NCI-H748 treated with DMSO at 0.1 percent for 48 hours (cell line): ENCODE measurements at regions not wholly inside any gene's neighbourhood (a gene's known extent, or its start where the extent isn't known, plus 50 kb on each side); places are given as distances from the start of the nearest gene placed in this dataset.
"Not testable (repeated sequence)": the region's sequence is repeated elsewhere in the genome, so short reads cannot be mapped to it uniquely, and the experiment has no call there.

ENCODE experiments used
- DNase-seq: peaks from one replicate; lab custom pipeline; 2025; lab: John Stamatoyannopoulos, UW

DNA sequence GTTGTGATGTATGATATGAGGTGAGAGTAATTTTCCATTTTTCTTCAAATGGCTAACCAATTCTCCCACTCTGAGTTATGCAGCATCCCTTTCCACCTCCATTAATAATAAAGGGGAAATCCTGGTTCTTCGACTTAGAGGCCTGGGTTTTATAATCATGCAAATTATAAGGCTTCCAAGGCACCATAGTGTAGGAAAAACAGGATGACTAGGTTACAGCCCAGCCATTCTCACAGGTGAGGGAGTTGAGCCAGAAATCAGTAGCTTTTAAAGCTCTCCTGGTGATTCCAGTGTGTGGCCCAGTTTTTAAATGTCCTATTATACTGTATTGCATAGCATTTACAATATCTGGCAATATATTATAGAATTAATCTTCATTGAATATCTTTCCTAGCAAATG, 203.1 kb downstream of the ARHGEF9 start:
- DNase-seq = no peak

DNA sequence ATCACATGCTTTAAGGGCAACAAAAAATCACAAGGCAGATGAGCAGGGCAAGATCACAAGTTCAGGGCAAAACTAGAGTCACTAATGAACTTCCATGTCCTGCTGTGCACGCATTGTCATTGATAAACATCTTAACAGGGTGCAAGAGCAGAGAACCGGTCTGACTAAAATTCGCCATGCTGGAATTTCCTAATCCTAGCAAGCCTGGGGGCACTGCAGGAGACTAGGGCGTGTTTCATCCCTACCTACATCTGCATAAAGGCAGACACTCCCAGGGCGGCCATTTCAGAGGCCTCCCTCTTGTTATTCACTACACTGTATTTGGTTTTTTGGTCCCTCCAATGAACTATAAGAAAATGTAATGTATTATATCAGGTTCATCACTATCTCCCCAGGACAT, 203.6 kb downstream of the ARHGEF9 start:
- DNase-seq = no peak

DNA sequence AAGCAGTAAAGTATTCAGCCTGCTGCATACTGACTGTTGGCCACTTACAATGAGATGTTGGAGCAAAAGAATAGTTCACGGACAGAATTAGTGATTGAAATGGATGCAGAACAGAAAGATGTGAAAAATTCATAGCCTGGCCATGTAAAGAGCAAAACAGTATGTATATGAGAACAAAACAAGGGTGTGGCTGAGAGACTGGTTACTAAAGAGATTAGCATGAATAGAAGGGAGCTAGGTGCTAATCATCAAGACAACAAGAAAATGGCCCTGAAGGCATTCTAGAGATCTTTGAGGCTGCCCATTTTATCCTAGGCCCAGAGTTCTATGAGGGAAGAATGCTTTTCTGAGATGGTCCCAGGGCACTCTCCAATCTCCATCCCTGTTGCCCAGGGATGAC, 208.5 kb downstream of the ARHGEF9 start:
- DNase-seq = no peak

DNA sequence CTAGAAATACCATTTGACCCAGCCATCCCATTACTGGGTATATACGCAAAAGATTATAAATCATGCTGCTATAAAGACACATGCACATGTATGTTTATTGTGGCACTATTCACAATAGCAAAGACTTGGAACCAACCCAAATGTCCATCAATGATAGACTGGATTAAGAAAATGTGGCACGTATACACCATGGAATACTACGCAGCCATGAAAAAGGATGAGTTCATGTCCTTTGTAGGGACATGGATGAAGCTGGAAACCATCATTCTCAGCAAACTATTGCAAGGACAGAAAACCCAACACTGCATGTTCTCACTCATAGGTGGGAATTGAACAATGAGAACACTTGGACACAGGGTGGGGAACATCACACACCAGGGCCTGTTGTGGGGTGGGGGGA, 209.3 kb downstream of the ARHGEF9 start:
- DNase-seq = not testable (repeated sequence)

DNA sequence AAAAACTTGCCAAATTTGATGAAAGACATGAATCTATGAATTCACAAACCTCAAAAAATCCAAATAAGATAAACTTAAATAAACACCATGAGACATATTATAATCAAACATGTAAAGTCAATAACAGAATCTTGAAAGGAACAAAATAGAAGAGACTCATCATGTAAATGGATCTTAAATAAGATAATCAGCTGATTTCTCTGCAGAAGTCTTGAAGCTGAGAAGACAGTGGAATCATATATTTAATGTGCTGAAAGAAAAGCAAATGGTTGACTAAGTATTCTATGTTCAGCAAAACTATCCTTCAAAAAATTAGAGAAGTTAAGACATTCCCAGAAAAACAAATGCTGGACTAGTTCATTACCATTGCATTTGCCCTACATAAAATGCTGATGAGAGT, 215.7 kb upstream of the SPIN4 start:
- DNase-seq = no peak

DNA sequence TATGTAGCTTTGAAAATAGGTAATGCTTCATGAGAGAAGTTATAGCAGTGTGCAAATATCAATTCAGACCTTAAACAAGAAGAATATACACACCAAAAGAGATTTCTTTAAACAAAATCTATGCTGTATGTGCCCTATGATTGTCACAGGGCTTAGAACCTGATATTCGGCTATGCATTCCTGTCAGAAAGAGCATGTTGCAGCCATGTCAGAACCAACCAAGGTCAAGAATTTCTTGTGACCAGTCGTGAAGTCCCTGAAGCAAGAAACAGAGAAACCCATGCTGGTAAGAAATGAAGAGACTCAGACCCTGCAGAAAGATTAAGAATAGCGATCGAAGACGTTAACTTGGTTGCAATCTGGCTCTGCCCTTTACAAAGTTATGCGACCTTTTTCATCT, 210.3 kb upstream of the SPIN4 start:
- no peak for DNase-seq

DNA sequence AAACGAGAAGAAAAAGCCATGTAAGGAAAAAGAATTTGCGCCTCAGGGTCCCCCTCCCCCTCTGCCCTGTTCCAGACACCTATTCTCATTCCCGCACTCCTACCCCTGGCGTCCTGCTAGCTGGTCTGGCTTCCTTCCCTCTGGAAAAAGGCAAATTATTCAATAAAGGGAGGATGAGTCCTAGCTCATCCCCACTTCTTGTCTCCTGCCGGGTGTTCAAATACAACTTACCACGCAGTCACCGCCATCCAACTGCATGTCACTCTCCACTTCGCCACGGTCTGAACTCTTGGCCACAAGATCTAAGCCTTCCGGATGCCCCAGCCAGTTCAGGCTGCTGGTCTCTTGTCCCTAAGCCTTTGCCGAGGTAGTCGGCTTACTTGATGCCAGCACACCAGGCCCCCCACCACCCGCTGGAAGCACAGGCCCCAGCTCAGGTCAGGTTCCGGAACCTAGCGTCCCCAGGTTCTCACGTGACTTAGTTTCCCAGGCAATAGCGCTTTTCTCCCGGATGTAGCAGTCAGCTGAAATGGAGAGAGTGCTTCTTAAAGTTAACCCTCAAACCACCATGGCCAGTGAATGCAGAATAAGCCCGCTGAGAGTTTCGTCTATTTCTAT, 209.6 kb upstream of the SPIN4 start:
- peak; percentile 32 for DNase-seq

DNA sequence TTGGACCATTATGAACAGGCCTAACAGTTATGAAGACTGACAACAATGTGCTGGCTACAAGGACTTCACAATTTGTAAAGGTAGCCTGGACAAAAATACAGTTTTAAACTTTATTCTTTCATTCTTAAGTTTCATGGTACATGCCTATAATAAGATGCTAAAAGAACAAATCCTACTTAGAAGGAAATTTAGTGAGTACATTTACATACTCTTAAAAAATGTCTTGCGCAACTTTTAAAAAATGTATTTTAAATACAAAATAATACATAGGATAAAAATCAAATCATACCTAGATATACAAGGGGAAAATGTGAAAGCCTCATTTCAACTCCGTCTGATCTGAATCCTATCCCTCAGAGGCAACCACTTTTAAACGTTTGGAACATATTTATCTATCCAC, 200.7 kb upstream of the SPIN4 start:
- no peak for DNase-seq

DNA sequence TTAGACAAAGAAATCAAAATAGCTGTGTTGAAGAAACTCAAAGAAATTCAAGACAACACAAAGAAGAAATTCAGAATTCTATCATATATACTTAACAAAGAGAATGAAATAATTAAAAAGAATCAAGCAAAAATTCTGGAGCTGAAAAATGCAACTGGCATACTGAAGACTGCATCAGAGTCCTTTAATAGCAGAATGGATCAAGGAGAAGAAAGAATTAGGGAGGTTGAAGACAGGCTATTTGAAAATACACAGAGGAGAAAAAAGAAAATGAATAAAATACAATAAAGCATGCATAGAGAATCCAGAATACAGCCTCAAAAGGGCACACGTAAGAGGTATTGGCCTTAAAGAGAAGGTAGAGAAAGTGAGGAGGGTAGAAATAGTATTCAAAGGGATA, 179.5 kb upstream of the SPIN4 start:
- DNase-seq = no peak

DNA sequence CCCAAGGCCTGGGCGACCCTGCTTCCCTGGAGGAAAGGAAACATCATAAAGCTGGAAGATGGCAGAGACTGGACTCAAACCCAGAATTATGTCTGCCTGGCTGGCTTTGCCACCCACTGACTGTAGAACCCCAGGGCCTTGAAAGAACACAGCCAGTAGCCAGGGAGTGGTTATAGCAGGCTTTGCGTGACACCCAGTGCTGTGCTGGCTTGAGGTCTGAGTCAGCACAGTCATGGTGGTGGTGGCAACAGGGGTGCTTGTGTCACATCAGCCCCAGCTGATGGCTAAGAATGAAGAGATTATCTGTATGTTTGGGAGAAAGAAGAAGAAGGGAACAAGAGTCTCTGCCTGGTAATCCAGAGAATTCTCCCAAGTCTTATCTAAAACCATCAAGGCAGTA, 178.8 kb upstream of the SPIN4 start:
- DNase-seq = no peak

DNA sequence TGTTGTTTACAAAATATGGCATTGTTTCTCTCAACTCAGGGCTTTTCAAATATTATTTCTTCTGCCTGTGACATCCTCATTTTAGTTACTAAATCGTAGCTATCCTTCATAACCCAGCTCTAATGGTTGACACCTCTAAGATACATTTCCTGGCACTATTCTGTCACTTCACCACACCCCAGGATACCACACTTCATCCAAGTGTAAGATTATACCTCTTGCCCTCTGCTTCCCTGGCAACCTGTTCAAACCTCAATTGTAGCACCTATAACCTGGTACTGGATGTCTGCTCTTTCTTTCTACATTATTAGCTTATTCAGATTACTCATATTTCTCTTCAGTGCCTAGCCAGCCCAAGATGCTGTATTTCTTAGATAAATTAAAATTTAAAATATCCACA, 175.7 kb upstream of the SPIN4 start:
- no peak for DNase-seq

DNA sequence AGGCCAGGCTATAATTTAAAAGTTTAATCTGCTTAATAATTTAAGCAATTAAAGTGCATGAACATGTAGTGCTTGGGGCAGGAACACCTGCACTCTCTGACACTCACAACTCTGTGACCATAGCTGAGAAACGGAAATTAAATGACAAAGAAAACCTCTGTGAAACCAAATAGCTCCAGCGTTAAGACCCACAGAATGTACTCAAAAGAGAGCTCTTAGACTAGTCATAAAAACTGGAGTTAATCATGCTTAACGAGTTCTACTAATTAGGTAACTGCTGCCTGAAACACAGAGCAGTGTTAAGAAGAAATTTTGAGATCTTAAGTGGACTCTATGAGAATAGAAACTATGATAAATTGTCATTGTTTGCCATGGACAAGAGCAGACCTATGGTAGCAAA, 174.4 kb upstream of the SPIN4 start:
- no peak for DNase-seq

DNA sequence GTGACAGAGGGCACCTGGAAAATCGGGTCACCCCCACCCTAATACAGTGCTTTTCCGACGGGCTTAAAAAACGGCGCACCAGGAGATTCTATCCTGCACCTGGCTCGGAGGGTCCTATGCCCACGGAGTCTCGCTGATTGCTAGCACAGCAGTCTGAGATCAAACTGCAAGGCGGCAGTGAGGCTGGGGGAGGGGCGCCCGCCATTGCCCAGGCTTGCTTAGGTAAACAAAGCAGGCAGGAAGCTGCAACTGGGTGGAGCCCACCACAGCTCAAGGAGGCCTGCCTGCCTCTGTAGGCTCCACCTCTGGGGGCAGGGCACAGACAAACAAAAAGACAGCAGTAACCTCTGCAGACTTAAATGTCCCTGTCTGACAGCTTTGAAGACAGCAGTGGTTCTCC, 168.2 kb upstream of the SPIN4 start:
- not testable (repeated sequence) for DNase-seq

DNA sequence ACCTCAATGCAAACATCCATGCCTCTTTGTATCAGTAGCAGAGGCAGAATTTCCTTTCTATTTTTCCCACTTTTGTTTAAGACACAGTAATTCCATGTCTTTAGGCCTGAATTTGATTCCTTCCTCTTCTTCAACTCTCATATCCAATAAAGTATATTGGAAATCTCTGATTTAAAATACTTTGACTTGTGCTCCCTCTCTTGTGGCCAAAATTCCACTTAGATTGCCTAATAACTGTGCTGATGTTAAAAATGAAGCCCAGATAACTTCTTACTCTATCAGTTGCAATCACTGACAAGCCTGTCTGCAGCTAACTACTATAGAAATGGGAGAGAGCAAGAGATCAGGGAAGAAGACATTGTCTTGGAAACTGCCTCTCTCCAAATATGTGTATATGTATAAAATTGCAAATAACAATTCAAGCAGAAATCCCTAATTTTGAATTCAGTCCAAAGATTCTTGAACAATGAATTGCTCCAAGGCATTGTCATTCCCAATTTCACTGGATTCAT, 163.5 kb upstream of the SPIN4 start:
- DNase-seq = no peak

DNA sequence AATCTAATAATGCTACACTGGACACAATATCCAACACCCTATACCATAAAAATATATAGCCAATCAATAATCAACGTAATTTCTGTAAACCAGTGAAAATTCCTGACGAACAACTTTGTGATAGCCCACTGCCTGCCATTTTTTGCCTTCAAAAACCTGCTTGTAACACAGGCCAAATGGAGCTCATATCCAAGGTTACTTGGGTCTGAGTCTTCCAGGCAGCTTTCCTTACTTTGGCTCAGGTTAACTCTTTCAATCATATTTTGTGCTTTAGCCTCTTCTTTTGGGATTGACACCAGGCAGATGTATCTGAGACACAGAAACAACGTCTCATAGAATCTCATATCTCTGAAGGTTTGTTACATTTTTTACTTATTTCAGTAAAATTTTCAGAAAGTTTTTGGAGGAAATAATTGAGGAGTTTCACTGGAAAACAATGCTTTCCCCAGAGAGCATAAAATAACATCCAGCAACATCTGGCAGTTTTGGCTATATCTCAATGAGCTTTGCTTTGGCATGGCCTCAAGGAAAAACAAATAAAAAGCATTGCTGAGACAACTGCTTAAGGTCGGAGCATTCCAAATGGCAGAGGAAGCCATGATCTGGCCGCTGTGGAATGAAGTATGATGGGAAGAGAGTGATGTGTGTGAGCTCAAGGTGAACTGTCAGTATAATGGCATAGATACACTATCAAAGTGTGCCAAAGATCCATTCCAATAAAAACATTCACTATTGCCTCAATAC, 162.9 kb upstream of the SPIN4 start:
- DNase-seq = no peak

DNA sequence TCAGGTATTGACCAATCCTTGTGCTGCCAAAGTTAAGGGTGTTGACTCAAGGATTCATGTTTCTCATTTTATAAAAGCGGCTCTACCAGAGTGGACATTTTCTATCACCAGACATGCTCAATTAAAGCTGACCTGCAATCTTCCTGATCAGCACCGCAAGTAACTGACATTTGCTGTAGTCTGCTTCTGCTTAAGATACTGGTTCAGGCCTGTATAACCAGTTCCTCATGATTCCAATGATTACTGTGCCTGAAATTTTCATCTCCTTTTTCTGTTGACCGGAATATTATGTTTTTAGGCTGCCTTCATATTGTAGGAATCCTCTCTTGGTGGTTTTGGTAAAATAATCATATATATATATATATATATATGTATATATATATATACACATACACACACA, 160.2 kb upstream of the SPIN4 start:
- DNase-seq = no peak

DNA sequence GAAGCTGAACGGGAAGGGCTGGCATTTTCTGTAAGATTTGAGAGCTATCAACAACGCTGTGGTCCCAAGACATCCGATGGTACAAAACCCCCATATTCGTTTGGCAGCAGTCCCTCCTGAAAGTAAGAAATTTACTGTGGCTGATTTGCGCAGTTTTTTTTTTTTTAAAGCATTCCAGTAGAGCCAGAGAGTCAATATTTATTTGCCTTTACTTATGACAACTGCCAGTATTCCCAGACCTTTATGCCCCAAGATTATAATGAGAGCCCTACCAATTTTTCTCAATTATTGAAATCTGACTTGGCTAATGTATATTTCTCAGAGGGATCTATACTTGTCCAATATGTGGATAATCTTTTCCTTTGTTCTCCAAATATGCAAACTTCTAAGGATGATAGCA, 157.5 kb upstream of the SPIN4 start:
- no peak for DNase-seq

DNA sequence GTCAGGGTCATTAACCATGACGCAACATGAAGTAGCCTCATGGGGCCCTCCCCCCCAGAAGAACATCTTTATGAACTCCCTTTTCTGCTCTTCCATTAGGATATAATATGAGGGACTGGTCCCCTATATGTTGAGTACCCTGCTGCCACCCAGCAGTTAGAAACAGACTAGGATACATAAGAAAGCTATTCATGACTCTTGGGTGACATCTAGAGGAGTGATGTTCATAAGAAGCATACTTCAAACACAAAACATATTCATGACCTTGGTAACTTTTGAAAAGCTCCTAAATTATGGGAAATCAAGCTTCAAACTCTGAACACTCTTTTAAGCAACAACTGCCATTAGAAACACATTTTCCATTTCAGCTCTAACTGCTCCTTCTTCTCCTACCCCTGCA, 155.2 kb upstream of the SPIN4 start:
- DNase-seq = no peak

DNA sequence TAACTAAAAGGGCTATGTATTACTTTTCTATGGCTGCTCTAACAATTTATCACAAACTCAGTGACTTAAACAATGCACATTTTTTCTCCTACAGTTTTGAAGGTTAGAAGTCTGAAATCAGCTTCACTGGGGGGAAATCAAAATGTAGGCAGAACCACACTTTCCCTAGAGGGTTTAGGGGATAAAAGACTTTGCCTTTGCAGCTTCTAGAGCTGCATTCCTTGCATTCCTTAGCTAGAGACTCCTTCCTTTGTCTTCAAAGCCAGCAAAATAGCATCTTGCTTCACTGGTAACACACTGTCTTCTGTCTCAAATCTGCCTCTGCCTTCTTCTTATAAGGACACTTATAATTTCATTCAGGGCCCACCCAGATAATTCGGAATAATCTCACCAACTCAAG, 152.4 kb upstream of the SPIN4 start:
- no peak for DNase-seq

DNA sequence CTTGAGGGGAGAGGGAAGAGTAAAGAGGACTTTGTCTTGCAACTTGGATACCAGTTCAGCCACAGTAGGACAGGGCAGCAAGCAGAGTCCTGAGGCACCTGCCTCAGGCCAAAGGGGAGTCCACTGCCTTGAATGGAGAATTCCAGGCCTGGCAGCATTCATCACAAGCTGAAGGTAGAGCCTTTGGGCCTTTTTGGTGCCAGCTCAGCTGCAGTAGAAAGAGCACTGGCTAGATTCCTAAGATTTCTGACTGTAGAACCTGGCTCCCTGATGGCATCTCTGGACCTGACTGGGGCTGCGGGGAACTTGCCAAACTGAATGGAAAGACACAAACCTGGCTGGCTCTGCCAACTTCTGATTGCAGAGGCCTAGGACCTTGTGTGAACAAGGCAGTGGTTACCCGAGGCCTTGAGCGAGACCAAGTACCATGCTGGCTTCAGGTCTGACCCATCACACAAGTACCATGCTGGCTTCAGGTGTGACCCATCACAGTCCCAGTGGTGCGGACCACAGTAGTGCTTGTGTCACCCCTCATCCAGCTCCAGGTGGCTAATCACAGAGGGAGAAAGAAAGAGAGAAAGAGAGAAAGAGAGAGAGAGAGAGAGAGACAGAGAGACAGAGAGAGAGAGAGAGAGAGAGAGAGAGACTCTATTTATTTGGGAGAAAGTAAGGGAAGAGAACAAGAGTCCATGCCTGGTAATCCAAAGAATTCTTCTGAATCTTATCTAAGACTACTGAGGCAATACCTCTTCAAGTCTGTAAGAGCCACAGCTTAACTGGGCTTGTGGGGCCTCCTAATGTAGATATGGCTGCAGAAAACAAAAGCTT, 137.6 kb upstream of the SPIN4 start:
- no peak for DNase-seq

DNA sequence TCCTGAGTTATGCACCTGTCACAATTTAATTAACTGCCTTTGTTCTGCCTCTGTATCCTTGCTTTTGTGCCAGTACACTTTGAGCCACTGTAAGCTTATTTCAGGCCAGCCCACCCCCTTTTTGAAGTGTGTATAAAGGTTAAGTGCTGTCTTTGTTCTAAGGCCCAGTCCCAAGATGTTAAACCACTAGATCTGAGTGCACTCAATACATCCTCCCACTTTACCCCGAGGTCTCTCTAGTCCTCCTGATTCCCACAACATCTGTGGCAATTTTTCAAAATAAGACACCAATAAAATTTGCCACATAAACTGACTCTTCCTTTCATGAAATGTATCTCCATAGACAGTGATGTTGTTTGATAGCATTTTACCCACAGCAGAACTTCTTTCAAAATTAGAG, 124.1 kb upstream of the SPIN4 start:
- no peak for DNase-seq

DNA sequence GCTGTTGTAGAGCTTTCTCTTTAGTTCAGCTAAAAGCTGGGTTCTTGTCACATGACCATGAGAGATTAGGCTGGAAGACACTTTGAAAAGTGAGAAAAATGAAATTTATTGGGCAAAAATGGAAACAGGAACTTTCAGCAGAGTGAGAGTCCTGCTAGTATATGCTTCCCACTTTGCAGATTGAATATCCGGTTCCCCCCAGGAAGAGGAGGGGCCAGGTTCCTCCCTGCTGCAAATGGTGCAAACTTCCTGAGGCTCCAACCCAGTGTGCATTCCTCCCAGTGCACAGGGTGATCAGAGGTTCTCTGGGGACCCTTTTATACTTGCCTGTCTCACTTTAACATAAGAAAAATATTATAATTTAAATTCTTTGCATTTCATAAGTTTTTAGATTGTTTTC, 119.9 kb upstream of the SPIN4 start:
- DNase-seq = no peak

DNA sequence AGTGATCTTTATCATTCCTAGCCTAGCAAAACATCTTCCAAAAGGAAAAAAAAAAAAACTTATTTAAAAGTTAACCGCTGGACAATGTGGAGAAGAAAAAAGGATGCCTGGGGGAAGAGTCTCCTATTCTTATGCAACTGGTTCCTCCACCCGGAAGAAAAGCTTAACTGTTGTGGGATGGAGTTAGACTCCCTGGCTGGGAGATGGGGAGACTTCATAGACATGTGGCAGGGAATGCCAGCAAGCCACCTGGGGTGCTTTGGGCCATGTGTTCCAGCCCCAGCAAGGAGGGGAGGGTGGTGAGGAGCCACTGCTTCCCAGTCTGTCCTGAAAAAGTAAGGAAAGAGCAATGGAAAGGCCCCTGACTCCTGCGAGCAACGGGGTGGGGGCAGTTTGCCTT, 119.4 kb upstream of the SPIN4 start:
- no peak for DNase-seq
